KMS-11 (cell line): ENCODE measurements at regions not wholly inside any gene's neighbourhood (a gene's known extent, or its start where the extent isn't known, plus 50 kb on each side); places are given as distances from the start of the nearest gene placed in this dataset.
"Not testable (repeated sequence)": the region's sequence is repeated elsewhere in the genome, so short reads cannot be mapped to it uniquely, and the experiment has no call there.

Experiments
- H2AFZ ChIP-seq: fragments of 200-600 bp; sonication (generic); 2 replicates; pipeline ENCODE4 v1.6.1; 2016; ENCODE audit warnings: antibody characterized with exemption, mixed run types, low read depth
- H3K27ac ChIP-seq: fragments of 200-600 bp; sonication (generic); 2 replicates; pipeline ENCODE4 v1.6.1; 2016; ENCODE audit warnings: mild to moderate bottlenecking, mixed run types
- H3K27me3 ChIP-seq: fragments of 200-600 bp; sonication (generic); 2 replicates; pipeline ENCODE4 v1.6.1; 2017; ENCODE audit warnings: mild to moderate bottlenecking, low read depth, mixed run types, moderate library complexity; ENCODE audit not compliant: insufficient read depth
- H3K36me3 ChIP-seq: fragments of 200-600 bp; sonication (generic); 2 replicates; pipeline ENCODE4 v1.6.1; 2017; ENCODE audit warnings: mild to moderate bottlenecking, mixed run types; ENCODE audit not compliant: insufficient read depth
- H3K4me1 ChIP-seq: fragments of 200-600 bp; sonication (generic); 2 replicates; pipeline ENCODE4 v1.6.1; 2016; ENCODE audit warnings: mild to moderate bottlenecking, low read depth, mixed run types; ENCODE audit not compliant: poor library complexity, severe bottlenecking
- H3K4me2 ChIP-seq: fragments of 200-600 bp; sonication (generic); 2 replicates; pipeline ENCODE4 v1.7.0; 2016; ENCODE audit warnings: mild to moderate bottlenecking, mixed run types
- H3K4me3 ChIP-seq: fragments of 200-600 bp; sonication (generic); IDR thresholded peaks from 2 replicates; pipeline ENCODE4 v1.6.1; 2017; ENCODE audit warnings: low read depth, low read length, mixed read lengths; ENCODE audit not compliant: insufficient read depth
- H3K79me2 ChIP-seq: fragments of 200-600 bp; sonication (generic); 2 replicates; pipeline ENCODE4 v1.6.1; 2016; ENCODE audit warnings: low read depth, mixed run types; ENCODE audit not compliant: insufficient read depth
- H3K9ac ChIP-seq: fragments of 200-600 bp; sonication (generic); 2 replicates; pipeline ENCODE4 v1.6.1; 2016; ENCODE audit warnings: mild to moderate bottlenecking, mixed run types
- H4K20me1 ChIP-seq: fragments of 200-600 bp; sonication (generic); 2 replicates; pipeline ENCODE4 v1.6.1; 2016; ENCODE audit warnings: mild to moderate bottlenecking, mixed run types; ENCODE audit not compliant: insufficient read depth
- TF ChIP-seq, protein P1 (sequence below): fragments of 200-600 bp; sonication (generic); conservative IDR thresholded peaks from 2 replicates; pipeline ENCODE4 v1.6.1; 2017; ENCODE audit warnings: low read depth, mild to moderate bottlenecking, antibody characterized with exemption, low read length, moderate library complexity, mixed read lengths

DNA sequence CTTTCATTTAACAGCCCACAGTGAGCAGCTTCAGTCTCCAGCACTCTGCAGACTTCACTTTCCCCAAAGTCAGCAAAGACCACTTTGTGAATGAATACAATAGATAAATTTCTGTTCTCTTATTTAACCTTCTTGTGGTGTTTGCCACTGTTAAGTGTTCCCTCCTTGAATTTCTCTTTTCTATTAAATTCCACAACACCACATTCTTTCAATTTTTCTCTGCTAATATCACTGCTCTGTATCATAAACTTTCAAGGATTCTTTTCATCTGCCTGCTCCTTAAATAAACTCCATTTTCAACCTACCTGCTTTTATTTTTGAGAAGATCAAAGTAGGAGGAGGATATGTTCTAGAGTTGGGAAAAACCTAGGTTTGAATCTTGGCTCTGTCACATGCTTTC is 739.5 kb upstream of the GRAMD2B start:
- H3K27me3 ChIP-seq = no peaks in the 10 kb centered on the region

DNA sequence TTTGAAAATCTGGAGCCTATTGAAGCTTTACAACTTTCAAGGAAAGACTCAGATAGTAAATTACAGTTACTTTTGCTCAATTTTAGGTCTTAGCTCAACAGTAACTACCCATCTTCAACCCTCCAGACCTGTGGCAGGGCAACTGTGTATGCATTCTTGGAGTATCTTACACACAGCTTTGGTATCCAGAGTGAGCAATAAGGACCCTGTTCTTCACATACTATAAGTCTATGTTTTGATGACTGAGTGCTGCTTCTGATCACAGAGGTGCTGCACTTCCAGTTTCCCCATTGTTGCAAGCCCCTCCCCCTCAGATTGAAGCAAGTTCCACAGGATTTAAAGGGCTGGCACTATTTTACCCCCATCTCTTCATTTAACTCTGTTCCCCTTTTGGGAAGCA is 737.4 kb upstream of the GRAMD2B start:
- Histone ChIP-seq H3K79me2 (no peaks in the 10 kb centered on the region), H3K27me3 (no peaks in the 10 kb centered on the region), H3K27ac (no peak overlapping the region), H3K4me3 (no peak overlapping the region), H3K9ac (no peak overlapping the region), H3K36me3 (no peaks in the 10 kb centered on the region), H2AFZ (no peak overlapping the region), H4K20me1 (no peaks in the 10 kb centered on the region), H3K4me1 (no peaks in the 10 kb centered on the region), H3K4me2 (no peak overlapping the region)
- TF ChIP-seq, protein P1, sequence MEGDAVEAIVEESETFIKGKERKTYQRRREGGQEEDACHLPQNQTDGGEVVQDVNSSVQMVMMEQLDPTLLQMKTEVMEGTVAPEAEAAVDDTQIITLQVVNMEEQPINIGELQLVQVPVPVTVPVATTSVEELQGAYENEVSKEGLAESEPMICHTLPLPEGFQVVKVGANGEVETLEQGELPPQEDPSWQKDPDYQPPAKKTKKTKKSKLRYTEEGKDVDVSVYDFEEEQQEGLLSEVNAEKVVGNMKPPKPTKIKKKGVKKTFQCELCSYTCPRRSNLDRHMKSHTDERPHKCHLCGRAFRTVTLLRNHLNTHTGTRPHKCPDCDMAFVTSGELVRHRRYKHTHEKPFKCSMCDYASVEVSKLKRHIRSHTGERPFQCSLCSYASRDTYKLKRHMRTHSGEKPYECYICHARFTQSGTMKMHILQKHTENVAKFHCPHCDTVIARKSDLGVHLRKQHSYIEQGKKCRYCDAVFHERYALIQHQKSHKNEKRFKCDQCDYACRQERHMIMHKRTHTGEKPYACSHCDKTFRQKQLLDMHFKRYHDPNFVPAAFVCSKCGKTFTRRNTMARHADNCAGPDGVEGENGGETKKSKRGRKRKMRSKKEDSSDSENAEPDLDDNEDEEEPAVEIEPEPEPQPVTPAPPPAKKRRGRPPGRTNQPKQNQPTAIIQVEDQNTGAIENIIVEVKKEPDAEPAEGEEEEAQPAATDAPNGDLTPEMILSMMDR = no peak

More for the DNA sequence above, 739.5 kb upstream of the GRAMD2B start:
- no peaks in the 10 kb centered on the region for H4K20me1 ChIP-seq
- H3K79me2 ChIP-seq = no peaks in the 10 kb centered on the region
- no peak overlapping the region for H2AFZ ChIP-seq
- no peak overlapping the region for H3K9ac ChIP-seq
- no peak overlapping the region for H3K4me3 ChIP-seq
- no peaks in the 10 kb centered on the region for H3K4me1 ChIP-seq
- H3K27ac ChIP-seq = no peak overlapping the region
- no peak overlapping the region for H3K4me2 ChIP-seq
- TF ChIP-seq, protein P1 = no peak
- H3K36me3 ChIP-seq = no peaks in the 10 kb centered on the region

DNA sequence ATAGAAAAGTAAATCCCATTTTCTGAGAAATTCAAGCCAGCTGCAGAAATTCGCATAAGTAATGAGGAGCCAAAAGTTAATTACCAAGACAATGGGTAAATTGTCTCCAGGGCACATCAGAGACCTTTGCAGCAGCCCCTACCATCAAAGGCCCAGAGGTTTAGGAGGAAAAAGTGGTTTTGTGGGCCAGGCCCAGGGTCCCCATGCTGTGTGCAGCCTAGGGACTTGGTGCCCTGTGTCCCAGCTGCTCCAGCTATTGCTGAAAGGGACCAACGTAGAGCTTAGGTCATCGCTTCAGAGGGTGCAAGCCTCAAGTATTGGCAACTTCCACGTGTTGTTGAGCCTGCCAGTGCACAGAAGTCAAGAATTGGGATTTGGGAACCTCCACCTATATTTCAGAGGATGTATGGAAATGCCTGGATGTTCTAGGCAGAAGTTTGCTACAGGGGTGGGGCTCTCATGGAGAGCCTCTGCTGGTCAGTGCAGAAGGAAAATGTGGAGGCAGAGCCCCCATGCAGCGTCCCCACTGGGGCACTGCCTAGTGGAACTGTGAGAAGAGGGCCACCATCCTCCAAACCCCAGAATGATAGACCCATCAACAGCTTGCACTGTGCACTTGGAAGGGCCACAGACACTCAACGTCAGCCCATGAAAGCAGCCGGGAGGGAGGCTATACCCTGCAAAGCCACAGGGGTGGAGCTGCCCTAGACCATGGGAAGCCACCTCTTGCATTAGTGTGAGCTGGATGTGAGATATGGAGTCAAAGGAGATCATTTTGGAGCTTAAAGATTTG is 731.3 kb upstream of the GRAMD2B start:
- not testable (repeated sequence) for H3K27ac ChIP-seq, H3K27me3 ChIP-seq, H3K9ac ChIP-seq, H3K79me2 ChIP-seq, H3K36me3 ChIP-seq, H4K20me1 ChIP-seq, H2AFZ ChIP-seq, H3K4me2 ChIP-seq, H3K4me1 ChIP-seq, H3K4me3 ChIP-seq

DNA sequence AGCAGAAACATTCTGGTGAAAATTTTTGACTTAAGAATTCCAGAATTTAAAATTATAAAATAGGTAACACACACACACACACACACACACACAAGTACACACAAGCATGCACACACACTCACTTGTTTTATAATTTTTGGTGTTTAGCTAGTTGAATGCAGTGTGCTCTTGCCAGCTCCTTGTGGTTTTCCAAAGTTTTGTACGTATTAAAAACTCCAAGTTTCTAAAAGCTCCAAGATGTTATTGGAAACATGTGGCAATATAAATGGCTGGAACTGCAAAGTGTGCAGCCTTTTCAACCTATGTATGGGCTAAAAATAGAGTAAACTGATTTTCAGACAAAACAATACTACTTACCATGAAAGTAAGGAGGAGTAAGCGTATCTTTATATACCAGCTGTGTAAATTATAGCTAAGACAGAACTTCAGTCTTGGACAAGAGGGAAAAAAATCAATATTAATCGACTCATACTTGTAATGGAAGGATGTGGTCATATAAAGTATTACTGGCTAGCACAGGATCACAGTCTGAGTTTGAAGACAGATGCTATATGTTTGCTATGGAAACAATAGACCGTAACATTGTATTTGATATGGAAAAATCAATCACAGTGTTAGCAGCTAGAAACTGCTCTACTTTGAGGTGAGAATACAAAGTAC is 727.1 kb upstream of the GRAMD2B start:
- Histone ChIP-seq H3K79me2 (no peaks in the 10 kb centered on the region), H3K4me3 (no peak overlapping the region), H3K36me3 (no peaks in the 10 kb centered on the region), H3K9ac (no peak overlapping the region), H3K27me3 (no peaks in the 10 kb centered on the region), H3K4me1 (no peaks in the 10 kb centered on the region), H2AFZ (no peak overlapping the region), H4K20me1 (no peaks in the 10 kb centered on the region), H3K4me2 (no peak overlapping the region), H3K27ac (no peak overlapping the region)
- TF ChIP-seq, protein P1 = no peak

DNA sequence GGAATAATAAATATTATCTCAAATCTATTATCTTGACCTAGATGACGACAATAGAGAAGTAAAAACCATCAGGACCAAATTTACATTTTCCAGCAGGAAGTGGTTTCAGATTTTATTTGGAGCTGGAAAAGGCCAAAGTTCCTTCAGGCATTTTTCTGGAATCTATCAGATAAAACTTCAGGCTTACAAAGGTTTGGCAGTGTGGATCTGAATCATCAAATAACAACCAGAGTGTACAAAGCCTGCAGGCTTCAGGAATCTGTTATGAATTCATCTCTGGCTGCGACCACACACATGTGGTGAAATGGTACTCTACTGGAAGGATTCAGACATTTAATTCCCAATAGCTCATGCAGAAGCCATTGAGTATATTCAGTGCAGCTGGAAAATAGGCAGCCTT is 726.4 kb upstream of the GRAMD2B start:
- TF ChIP-seq, protein P1 = no peak
- Histone ChIP-seq H3K79me2 (no peaks in the 10 kb centered on the region), H3K4me1 (no peaks in the 10 kb centered on the region), H3K36me3 (no peaks in the 10 kb centered on the region), H4K20me1 (no peaks in the 10 kb centered on the region), H2AFZ (no peak overlapping the region), H3K4me3 (no peak overlapping the region), H3K9ac (no peak overlapping the region), H3K27me3 (no peaks in the 10 kb centered on the region), H3K27ac (no peak overlapping the region), H3K4me2 (no peak overlapping the region)
